Esophagus squamous epithelium (tissue), 5 donors: ENCODE measurements at regions not wholly inside any gene's neighbourhood (a gene's known extent, or its start where the extent isn't known, plus 50 kb on each side); places are given as distances from the start of the nearest gene placed in this dataset.

Experiments used
- DNase-seq: peaks from one replicate; lab custom pipeline; 2025; lab: John Stamatoyannopoulos, UW
- H3K27ac ChIP-seq, 4 donors: fragments of 200-600 bp; sonication (generic); one replicate each; pipeline ENCODE4 v1.5.1; 2016 to 2019; ENCODE audit warnings: mild to moderate bottlenecking in 1 of 4
- H3K27me3 ChIP-seq, 4 donors: fragments of 200-600 bp; sonication (generic); 1 replicate in 3 of 4; 2 replicates in 1 of 4; pipeline versions ENCODE4 v1.5.1 to v1.6.0; 2017 to 2021; ENCODE audit warnings: antibody characterized with exemption in 1 of 4
- H3K36me3 ChIP-seq, 3 donors: fragments of 200-600 bp; sonication (generic); one replicate each; pipeline ENCODE4 v1.5.1; 2016 to 2019
- H3K4me1 ChIP-seq, 3 donors: fragments of 200-600 bp; sonication (generic); one replicate each; pipeline ENCODE4 v1.5.1; 2017 to 2019
- H3K4me3 ChIP-seq, 4 donors: fragments of 200-600 bp; sonication (generic); 1 replicate in 3 of 4; 2 replicates in 1 of 4; pipeline ENCODE4 v1.5.1; 2016 to 2019; ENCODE audit warnings: mild to moderate bottlenecking in 2 of 4, moderate library complexity in 1 of 4
- H3K9me3 ChIP-seq, 3 donors: fragments of 200-600 bp; sonication (generic); one replicate each; pipeline ENCODE4 v1.5.1; 2016 to 2019
- POLR2A ChIP-seq, 4 donors: fragments of 450-650 bp; IDR thresholded peaks; one replicate each; pipeline ENCODE4 v1.6.1; 2017; ENCODE audit warnings: antibody characterized with exemption in 4 of 4, mild to moderate bottlenecking in 4 of 4, moderate library complexity in 3 of 4
- WGBS, 2 donors: methylation state at CpG; one replicate each; pipeline ENCODE4 v1.1.5; 2018; 5-methylcytosine and 5-hydroxymethylcytosine counted together
- intact Hi-C: fragments of 100-400 bp; cut with DNase I; formaldehyde crosslinking; loops from one replicate; pipeline ENCODE4 v1.15.0; 2022
- TF ChIP-seq, protein P1 (sequence below), 6 experiments: fragments of 450-650 bp in 4 of 6; fragments of 200-600 bp in 2 of 6; sonication (generic) in 2 of 6; IDR thresholded peaks; one replicate each; pipeline ENCODE4 v1.5.1; 2016 to 2019; ENCODE audit warnings: antibody characterized with exemption in 6 of 6, mild to moderate bottlenecking in 4 of 6, moderate library complexity in 4 of 6
- donor health status: DM: yes; HTN: yes; CAD: no.

- no peak for DNase-seq
- Histone ChIP-seq H3K4me1 (no peaks in the 10 kb centered on the region), H3K27ac (no peak overlapping the region), H3K36me3 (no peaks in the 10 kb centered on the region), H3K27me3 (peaks cover 0 to 10% (median 0%) of the 10 kb centered on the region in 4 donors), H3K9me3 (no peaks in the 10 kb centered on the region), H3K4me3 (no peak overlapping the region)
- WGBS, 2 donors: 52 to 56% methylated on average over 8 to 9 of the region's 10 CpGs
- intact Hi-C loops: no loop called here
- TF ChIP-seq POLR2A (IDR thresholded peaks at IDR 0.05): no peak
- TF ChIP-seq, protein P1, sequence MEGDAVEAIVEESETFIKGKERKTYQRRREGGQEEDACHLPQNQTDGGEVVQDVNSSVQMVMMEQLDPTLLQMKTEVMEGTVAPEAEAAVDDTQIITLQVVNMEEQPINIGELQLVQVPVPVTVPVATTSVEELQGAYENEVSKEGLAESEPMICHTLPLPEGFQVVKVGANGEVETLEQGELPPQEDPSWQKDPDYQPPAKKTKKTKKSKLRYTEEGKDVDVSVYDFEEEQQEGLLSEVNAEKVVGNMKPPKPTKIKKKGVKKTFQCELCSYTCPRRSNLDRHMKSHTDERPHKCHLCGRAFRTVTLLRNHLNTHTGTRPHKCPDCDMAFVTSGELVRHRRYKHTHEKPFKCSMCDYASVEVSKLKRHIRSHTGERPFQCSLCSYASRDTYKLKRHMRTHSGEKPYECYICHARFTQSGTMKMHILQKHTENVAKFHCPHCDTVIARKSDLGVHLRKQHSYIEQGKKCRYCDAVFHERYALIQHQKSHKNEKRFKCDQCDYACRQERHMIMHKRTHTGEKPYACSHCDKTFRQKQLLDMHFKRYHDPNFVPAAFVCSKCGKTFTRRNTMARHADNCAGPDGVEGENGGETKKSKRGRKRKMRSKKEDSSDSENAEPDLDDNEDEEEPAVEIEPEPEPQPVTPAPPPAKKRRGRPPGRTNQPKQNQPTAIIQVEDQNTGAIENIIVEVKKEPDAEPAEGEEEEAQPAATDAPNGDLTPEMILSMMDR (IDR thresholded peaks at IDR 0.05): no peak
These were observed 457.2 kb upstream of the MEX3C start for GRCh38 chr18:51654488-51655326.

GRCh38 chr18:51655327-51655698 lies 457.8 kb upstream of the MEX3C start:
- Histone ChIP-seq H3K27me3 (peaks cover 0 to 10% (median 0%) of the 10 kb centered on the region in 4 donors), H3K36me3 (no peaks in the 10 kb centered on the region), H3K4me3 (no peak overlapping the region), H3K9me3 (no peaks in the 10 kb centered on the region), H3K4me1 (no peaks in the 10 kb centered on the region), H3K27ac (no peak overlapping the region)
- WGBS, 2 donors: 26 to 37% methylated on average over 2 of the region's 2 CpGs
- DNase-seq: no peak
- intact Hi-C loops: no loop called here
- TF ChIP-seq, protein P1 (IDR thresholded peaks at IDR 0.05): no peak
- TF ChIP-seq POLR2A (IDR thresholded peaks at IDR 0.05): no peak

GRCh38 chr18:51656249-51656648 lies 458.8 kb upstream of the MEX3C start:
- Histone ChIP-seq H3K27me3 (peaks cover 0 to 10% (median 0%) of the 10 kb centered on the region in 4 donors), H3K4me3 (no peak overlapping the region), H3K4me1 (no peaks in the 10 kb centered on the region), H3K36me3 (no peaks in the 10 kb centered on the region), H3K9me3 (no peaks in the 10 kb centered on the region), H3K27ac (no peak overlapping the region)
- no peak for TF ChIP-seq POLR2A (IDR thresholded peaks at IDR 0.05)
- TF ChIP-seq, protein P1 (IDR thresholded peaks at IDR 0.05): no peak
- intact Hi-C loops: no loop called here
- 80% methylated on average over 12 of the region's 12 CpGs for WGBS, 2 donors
- DNase-seq: no peak

- no peak overlapping the region for H3K4me3 ChIP-seq
- TF ChIP-seq POLR2A (IDR thresholded peaks at IDR 0.05): no peak
- TF ChIP-seq, protein P1 (IDR thresholded peaks at IDR 0.05): no peak
- no peak for DNase-seq
- H3K27ac ChIP-seq: no peak overlapping the region
- H3K27me3 ChIP-seq: peaks cover 0 to 10% (median 0%) of the 10 kb centered on the region in 4 donors
- H3K9me3 ChIP-seq: no peaks in the 10 kb centered on the region
- no peaks in the 10 kb centered on the region for H3K4me1 ChIP-seq
- intact Hi-C loops: no loop called here
- no peaks in the 10 kb centered on the region for H3K36me3 ChIP-seq
- WGBS, 2 donors: 25% methylated on average over 4 of the region's 4 CpGs
These were observed 461.0 kb upstream of the MEX3C start for GRCh38 chr18:51658436-51658835.

DNA sequence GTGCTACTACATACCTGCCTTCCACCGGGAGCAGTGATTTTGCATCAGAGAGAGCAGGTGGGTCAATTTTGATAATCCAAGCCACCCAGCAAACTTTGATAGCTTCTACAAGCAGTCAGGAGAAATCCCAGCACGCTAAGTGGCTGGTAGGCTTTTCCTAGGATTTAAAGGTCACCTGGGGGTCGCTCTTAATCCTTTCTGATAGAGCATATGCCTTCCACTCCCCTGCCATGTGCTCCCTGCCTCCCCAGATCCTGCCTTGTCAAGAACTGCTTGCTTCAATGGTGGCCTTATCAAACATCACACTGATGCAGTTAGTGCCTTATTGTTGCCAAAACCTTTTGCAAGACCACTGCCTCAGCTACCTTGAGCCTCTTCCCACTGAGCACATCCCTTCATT lies 462.3 kb upstream of the MEX3C start:
- Histone ChIP-seq H3K4me3 (no peak overlapping the region), H3K4me1 (no peaks in the 10 kb centered on the region), H3K36me3 (no peaks in the 10 kb centered on the region), H3K27ac (no peak overlapping the region), H3K27me3 (peaks cover 0 to 3% (median 0%) of the 10 kb centered on the region in 4 donors), H3K9me3 (no peaks in the 10 kb centered on the region)
- DNase-seq: no peak
- intact Hi-C loops: no loop called here
- WGBS, 2 donors: 57 to 83% methylated on average over 2 of the region's 3 CpGs
- no peak for TF ChIP-seq POLR2A (IDR thresholded peaks at IDR 0.05)
- TF ChIP-seq, protein P1 (IDR thresholded peaks at IDR 0.05): no peak
